Neuronal stem cell (in vitro differentiated cells): ENCODE measurements at regions not wholly inside any gene's neighbourhood (a gene's known extent, or its start where the extent isn't known, plus 50 kb on each side); places are given as distances from the start of the nearest gene placed in this dataset.

Experiments
- DNase-seq: peaks from one replicate; pipeline ENCODE4 v3.0.0-alpha.2; 2013; ENCODE audit warnings: low spot score
- H2AFZ ChIP-seq: one replicate; pipeline ENCODE4 v1.6.1; 2013; ENCODE audit warnings: mild to moderate bottlenecking, low read length, inconsistent platforms
- H2AK5ac ChIP-seq: 2 replicates; pipeline ENCODE4 v1.6.1; 2013; ENCODE audit warnings: low read depth, mild to moderate bottlenecking, inconsistent platforms, low read length, moderate library complexity, mixed read lengths
- H2BK120ac ChIP-seq: 2 replicates; pipeline ENCODE4 v1.6.1; 2013; ENCODE audit warnings: low read depth, mild to moderate bottlenecking, inconsistent platforms, low read length, moderate library complexity, mixed read lengths
- H2BK12ac ChIP-seq: one replicate; pipeline ENCODE4 v1.6.1; 2013; ENCODE audit warnings: low read length, inconsistent platforms
- H2BK15ac ChIP-seq: 2 replicates; pipeline ENCODE4 v1.6.1; 2013; ENCODE audit warnings: mild to moderate bottlenecking, low read length, inconsistent platforms, mixed read lengths
- H2BK5ac ChIP-seq: one replicate; pipeline ENCODE4 v1.6.1; 2013; ENCODE audit warnings: inconsistent platforms, mild to moderate bottlenecking, low read length, moderate library complexity
- H3K14ac ChIP-seq: one replicate; pipeline ENCODE4 v1.6.1; 2013; ENCODE audit warnings: low read length, inconsistent platforms
- H3K18ac ChIP-seq: 2 replicates; pipeline ENCODE4 v1.6.1; 2013; ENCODE audit warnings: low read length, inconsistent platforms
- H3K23ac ChIP-seq: 2 replicates; pipeline ENCODE4 v1.6.1; 2013; ENCODE audit warnings: low read depth, mild to moderate bottlenecking, mixed read lengths, low read length, inconsistent platforms; ENCODE audit not compliant: poor library complexity
- H3K27ac ChIP-seq: replicated peaks from 3 replicates; pipeline ENCODE4 v1.5.1; 2013; ENCODE audit warnings: low read length, inconsistent platforms
- H3K27me3 ChIP-seq, 3 experiments: 2 replicates each; pipeline ENCODE4 v1.6.1; 2013; ENCODE audit warnings: low read length in 3 of 3, mild to moderate bottlenecking in 2 of 3, inconsistent platforms in 1 of 3, low read depth in 1 of 3, mixed read lengths in 1 of 3, moderate library complexity in 1 of 3; ENCODE audit not compliant: control insufficient read depth in 3 of 3, insufficient read depth in 3 of 3
- H3K36me3 ChIP-seq, 2 donors: replicated peaks in 1 of 2; 2 replicates each; pipeline ENCODE4 v1.6.1; 2013; ENCODE audit warnings: low read length in 2 of 2; ENCODE audit not compliant: control insufficient read depth in 2 of 2, insufficient read depth in 2 of 2
- H3K4ac ChIP-seq: 2 replicates; pipeline ENCODE4 v1.6.1; 2013; ENCODE audit warnings: inconsistent platforms, mild to moderate bottlenecking, low read length, moderate library complexity
- H3K4me1 ChIP-seq, 2 donors: 1 replicate in 1 of 2; 2 replicates in 1 of 2; pipeline ENCODE4 v1.6.1; 2013; ENCODE audit warnings: low read length in 2 of 2, low read depth in 1 of 2; ENCODE audit not compliant: control insufficient read depth in 2 of 2, insufficient read depth in 1 of 2
- H3K4me2 ChIP-seq: one replicate; pipeline ENCODE4 v1.6.1; 2013; ENCODE audit warnings: mild to moderate bottlenecking, low read length, inconsistent platforms; ENCODE audit not compliant: insufficient read depth, poor library complexity, severe bottlenecking
- H3K4me3 ChIP-seq, 2 donors: 2 replicates each; pipeline ENCODE4 v1.5.1; 2013; ENCODE audit warnings: low read length in 2 of 2, mild to moderate bottlenecking in 2 of 2, inconsistent platforms in 1 of 2, moderate library complexity in 1 of 2
- H3K79me1 ChIP-seq: one replicate; pipeline ENCODE4 v1.6.1; 2013; ENCODE audit warnings: low read depth, mild to moderate bottlenecking, inconsistent platforms, low read length, moderate library complexity
- H3K9ac ChIP-seq: one replicate; pipeline ENCODE4 v1.6.1; 2013; ENCODE audit warnings: mild to moderate bottlenecking, low read depth, low read length, inconsistent platforms; ENCODE audit not compliant: poor library complexity
- H3K9me3 ChIP-seq, 2 donors: replicated peaks in 1 of 2; 2 replicates each; pipeline versions ENCODE3 to v1.6.1; 2013; ENCODE audit warnings: low read length in 2 of 2, mild to moderate bottlenecking in 2 of 2, inconsistent platforms in 1 of 2, low read depth in 1 of 2, mixed read lengths in 1 of 2, moderate library complexity in 1 of 2; ENCODE audit not compliant: control insufficient read depth in 2 of 2, insufficient read depth in 1 of 2
- H4K8ac ChIP-seq: one replicate; pipeline ENCODE4 v1.6.1; 2013; ENCODE audit warnings: low read depth, mild to moderate bottlenecking, inconsistent platforms, low read length, moderate library complexity
- H4K91ac ChIP-seq: one replicate; pipeline ENCODE4 v1.6.1; 2013; ENCODE audit warnings: low read length, low read depth, mild to moderate bottlenecking, inconsistent platforms; ENCODE audit not compliant: poor library complexity
- WGBS, 2 donors: extraction: QIAGEN DNeasy Blood & Tissue Kit; methylation state at CpG; one replicate each; pipeline ENCODE4 v1.1.7; 2013; ENCODE audit warnings: missing lambda C conversion rate in 2 of 2, mixed read lengths in 1 of 2; ENCODE audit not compliant: insufficient read length in 2 of 2, insufficient replicate concordance in 1 of 2; ENCODE audit errors: extremely low coverage in 2 of 2; 5-methylcytosine and 5-hydroxymethylcytosine counted together

GRCh38 chr4:177001271-177002175, 208.8 kb upstream of the VEGFC start:
- Histone ChIP-seq H2AK5ac (no peak overlapping the region), H3K27ac (no peak overlapping the region), H2AFZ (no peak overlapping the region), H2BK12ac (no peak overlapping the region), H2BK120ac (no peak overlapping the region), H2BK15ac (no peak overlapping the region), H3K9me3 (no peaks in the 10 kb centered on the region), H2BK5ac (no peak overlapping the region), H3K36me3 (no peaks in the 10 kb centered on the region), H3K4me2 (no peak overlapping the region), H3K4me3 (no peak overlapping the region), H4K91ac (no peak overlapping the region), H4K8ac (no peak overlapping the region), H3K23ac (no peak overlapping the region), H3K18ac (no peak overlapping the region), H3K9ac (no peak overlapping the region), H3K79me1 (no peaks in the 10 kb centered on the region), H3K4me1 (no peaks in the 10 kb centered on the region), H3K27me3 (no peaks in the 10 kb centered on the region), H3K14ac (no peak overlapping the region), H3K4ac (no peak overlapping the region)
- no CpG with 5 or more reads among the region's 3 CpGs for WGBS, 2 donors
- DNase-seq, result no peak

DNA sequence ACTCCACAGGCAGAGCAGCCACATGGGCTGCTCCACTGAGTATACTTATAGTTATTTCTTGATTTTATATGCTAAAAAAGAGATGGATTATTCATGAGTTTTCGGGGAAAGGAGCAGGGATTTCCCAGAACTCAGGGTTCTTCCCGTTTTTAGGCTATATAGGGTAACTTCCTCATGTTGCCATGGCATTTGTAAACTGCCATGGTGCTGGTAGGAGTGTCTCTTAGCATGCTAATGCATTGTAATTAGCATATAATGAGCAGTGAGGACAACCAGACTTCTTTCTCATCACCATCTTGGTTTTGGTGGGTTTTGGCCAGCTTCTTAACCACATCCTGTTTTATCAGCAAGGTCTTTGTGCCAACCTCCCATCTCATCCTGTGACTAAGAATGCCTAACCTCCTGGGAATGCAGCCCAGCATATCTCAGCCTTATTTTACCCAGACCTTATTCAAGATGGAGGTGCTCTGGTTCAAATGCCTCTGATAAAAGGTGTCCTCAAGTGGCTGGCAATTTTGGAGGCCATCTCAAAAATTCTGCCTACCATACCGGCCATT, 213.0 kb upstream of the VEGFC start:
- no CpG with 5 or more reads among the region's 3 CpGs for WGBS, 2 donors

GRCh38 chr4:177006331-177006730, 213.6 kb upstream of the VEGFC start:
- H2BK12ac ChIP-seq, result no peak overlapping the region
- H3K14ac ChIP-seq, result no peak overlapping the region
- no peak overlapping the region for H2AFZ ChIP-seq
- H4K8ac ChIP-seq, result no peak overlapping the region
- H2BK15ac ChIP-seq, result no peak overlapping the region
- no peak overlapping the region for H3K4ac ChIP-seq
- no peaks in the 10 kb centered on the region for H3K27me3 ChIP-seq
- H3K9me3 ChIP-seq, result no peaks in the 10 kb centered on the region
- H3K18ac ChIP-seq, result no peak overlapping the region
- H3K36me3 ChIP-seq, result no peaks in the 10 kb centered on the region
- no peak overlapping the region for H4K91ac ChIP-seq
- no peak overlapping the region for H3K9ac ChIP-seq
- no peak overlapping the region for H2AK5ac ChIP-seq
- no peak overlapping the region for H2BK5ac ChIP-seq
- H2BK120ac ChIP-seq, result no peak overlapping the region
- no peak overlapping the region for H3K27ac ChIP-seq
- no peaks in the 10 kb centered on the region for H3K79me1 ChIP-seq
- no peak overlapping the region for H3K4me2 ChIP-seq
- DNase-seq, result no peak
- no peak overlapping the region for H3K4me3 ChIP-seq
- no peaks in the 10 kb centered on the region for H3K4me1 ChIP-seq
- no peak overlapping the region for H3K23ac ChIP-seq

More for the DNA sequence above, 213.0 kb upstream of the VEGFC start:
- Histone ChIP-seq H3K9me3 (no peaks in the 10 kb centered on the region), H3K36me3 (no peaks in the 10 kb centered on the region), H2AK5ac (no peak overlapping the region), H3K4me2 (no peak overlapping the region), H2AFZ (no peak overlapping the region), H3K14ac (no peak overlapping the region), H3K9ac (no peak overlapping the region), H2BK15ac (no peak overlapping the region), H3K4me3 (no peak overlapping the region), H3K23ac (no peak overlapping the region), H2BK5ac (no peak overlapping the region), H3K27ac (no peak overlapping the region), H2BK12ac (no peak overlapping the region), H3K4me1 (no peaks in the 10 kb centered on the region), H4K8ac (no peak overlapping the region), H3K4ac (no peak overlapping the region), H3K27me3 (no peaks in the 10 kb centered on the region), H2BK120ac (no peak overlapping the region), H3K18ac (no peak overlapping the region), H3K79me1 (no peaks in the 10 kb centered on the region), H4K91ac (no peak overlapping the region)
- no peak for DNase-seq

DNA sequence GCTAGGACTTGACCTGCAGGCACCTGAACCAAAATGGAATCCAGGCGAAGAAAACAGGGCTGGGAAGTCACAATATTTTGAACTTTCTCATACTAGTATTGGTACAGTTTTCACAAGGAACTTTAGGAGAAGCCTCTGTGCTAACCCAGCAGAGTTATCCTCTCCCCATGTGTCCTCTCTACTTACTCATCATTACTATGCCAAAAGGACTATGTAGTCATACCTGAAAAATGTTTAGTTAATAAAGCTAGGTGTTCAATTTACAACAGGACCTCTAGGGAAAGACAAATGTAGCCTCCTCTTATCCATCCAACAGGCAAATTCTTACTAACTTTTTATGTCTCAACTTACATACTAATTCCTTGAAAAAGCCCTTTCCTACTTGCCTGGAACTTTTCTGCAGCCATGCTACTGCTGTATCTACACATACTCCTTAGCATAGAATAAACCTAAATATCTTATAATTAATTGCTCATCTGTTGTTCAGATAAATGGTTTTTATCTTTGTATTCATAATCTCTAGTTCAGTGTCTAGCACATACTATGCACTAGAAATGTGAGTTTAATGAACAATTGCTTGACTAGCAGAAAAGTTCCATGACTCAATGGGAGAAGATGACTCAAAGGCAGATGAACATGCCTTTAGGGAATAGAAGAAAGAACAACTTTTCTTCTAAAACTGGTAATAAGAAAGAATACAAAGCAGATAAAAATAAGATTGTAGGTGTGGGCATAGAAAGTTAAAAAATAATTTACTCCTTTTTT, 215.5 kb upstream of the VEGFC start:
- Histone ChIP-seq H2BK5ac (no peak overlapping the region), H2BK15ac (no peak overlapping the region)

More for the DNA sequence above, 215.5 kb upstream of the VEGFC start:
- DNase-seq, result no peak
- H3K4me3 ChIP-seq, result no peak overlapping the region
- no peak overlapping the region for H3K14ac ChIP-seq
- no peak overlapping the region for H2BK120ac ChIP-seq
- H3K18ac ChIP-seq, result no peak overlapping the region
- no peak overlapping the region for H2BK12ac ChIP-seq
- H3K9me3 ChIP-seq, result peaks cover 0 to under 1% of the 10 kb centered on the region in 2 donors
- H3K27ac ChIP-seq, result no peak overlapping the region
- no peak overlapping the region for H3K4ac ChIP-seq
- WGBS, 2 donors, result no CpG with 5 or more reads among the region's 1 CpG
- H3K4me1 ChIP-seq, result no peaks in the 10 kb centered on the region
- H3K4me2 ChIP-seq, result no peak overlapping the region
- H4K91ac ChIP-seq, result no peak overlapping the region
- no peak overlapping the region for H3K9ac ChIP-seq
- no peaks in the 10 kb centered on the region for H3K79me1 ChIP-seq
- no peak overlapping the region for H2AK5ac ChIP-seq
- H3K23ac ChIP-seq, result no peak overlapping the region
- no peak overlapping the region for H4K8ac ChIP-seq
- H3K36me3 ChIP-seq, result no peaks in the 10 kb centered on the region
- no peaks in the 10 kb centered on the region for H3K27me3 ChIP-seq
- no peak overlapping the region for H2AFZ ChIP-seq
